RWPE2 (cell line): ENCODE measurements at regions not wholly inside any gene's neighbourhood (a gene's known extent, or its start where the extent isn't known, plus 50 kb on each side); places are given as distances from the start of the nearest gene placed in this dataset.

Source experiments
- ATAC-seq: fragments of 200-7000 bp; cut with Tn5 transposase; 3 replicates; pipeline ENCODE4 v1.9.1; 2021; ENCODE audit warnings: low read depth
- DNase-seq: peaks from one replicate; pipeline ENCODE4 v3.0.0-alpha.2; 2020; ENCODE audit warnings: low spot score
- H3K27ac ChIP-seq: fragments of 450-650 bp; 2 replicates; pipeline ENCODE4 v1.5.1; 2017; ENCODE audit warnings: mild to moderate bottlenecking; ENCODE audit not compliant: poor library complexity, severe bottlenecking
- H3K27me3 ChIP-seq: fragments of 250-450 bp; sonication (Bioruptor Pico); 2 replicates; pipeline ENCODE4 v1.5.1; 2021; ENCODE audit warnings: mild to moderate bottlenecking, moderate library complexity; ENCODE audit not compliant: insufficient read depth, poor library complexity, severe bottlenecking
- H3K36me3 ChIP-seq: fragments of 250-450 bp; sonication (Bioruptor Pico); 2 replicates; pipeline ENCODE4 v1.5.1; 2020; ENCODE audit warnings: low read depth, mild to moderate bottlenecking, moderate library complexity
- H3K4me1 ChIP-seq: fragments of 250-450 bp; sonication (Bioruptor Pico); 2 replicates; pipeline ENCODE4 v1.5.1; 2021; ENCODE audit warnings: mild to moderate bottlenecking, moderate library complexity; ENCODE audit not compliant: insufficient read depth, poor library complexity, severe bottlenecking
- H3K4me3 ChIP-seq: fragments of 250-450 bp; sonication (Bioruptor Pico); 2 replicates; pipeline ENCODE4 v1.5.1; 2021; ENCODE audit warnings: mild to moderate bottlenecking, moderate library complexity; ENCODE audit not compliant: severe bottlenecking
- H3K9me3 ChIP-seq: fragments of 250-450 bp; sonication (Bioruptor Pico); 2 replicates; pipeline ENCODE4 v1.5.1; 2021; ENCODE audit warnings: mild to moderate bottlenecking, moderate library complexity; ENCODE audit not compliant: severe bottlenecking
- TF ChIP-seq, protein P1 (sequence below): fragments of 450-650 bp; IDR thresholded peaks from one replicate; pipeline ENCODE4 v1.5.1; 2017; ENCODE audit warnings: mild to moderate bottlenecking, moderate library complexity; ENCODE audit not compliant: poor library complexity, severe bottlenecking

- Histone ChIP-seq H3K4me1 (peaks cover 30% of the 10 kb centered on the region), H3K4me3 (no peak overlapping the region), H3K36me3 (no peaks in the 10 kb centered on the region), H3K27ac (no peak overlapping the region), H3K9me3 (no peaks in the 10 kb centered on the region), H3K27me3 (no peaks in the 10 kb centered on the region)
- peak; percentile 50 for ATAC-seq
- DNase-seq, result no peak
- TF ChIP-seq, protein P1, sequence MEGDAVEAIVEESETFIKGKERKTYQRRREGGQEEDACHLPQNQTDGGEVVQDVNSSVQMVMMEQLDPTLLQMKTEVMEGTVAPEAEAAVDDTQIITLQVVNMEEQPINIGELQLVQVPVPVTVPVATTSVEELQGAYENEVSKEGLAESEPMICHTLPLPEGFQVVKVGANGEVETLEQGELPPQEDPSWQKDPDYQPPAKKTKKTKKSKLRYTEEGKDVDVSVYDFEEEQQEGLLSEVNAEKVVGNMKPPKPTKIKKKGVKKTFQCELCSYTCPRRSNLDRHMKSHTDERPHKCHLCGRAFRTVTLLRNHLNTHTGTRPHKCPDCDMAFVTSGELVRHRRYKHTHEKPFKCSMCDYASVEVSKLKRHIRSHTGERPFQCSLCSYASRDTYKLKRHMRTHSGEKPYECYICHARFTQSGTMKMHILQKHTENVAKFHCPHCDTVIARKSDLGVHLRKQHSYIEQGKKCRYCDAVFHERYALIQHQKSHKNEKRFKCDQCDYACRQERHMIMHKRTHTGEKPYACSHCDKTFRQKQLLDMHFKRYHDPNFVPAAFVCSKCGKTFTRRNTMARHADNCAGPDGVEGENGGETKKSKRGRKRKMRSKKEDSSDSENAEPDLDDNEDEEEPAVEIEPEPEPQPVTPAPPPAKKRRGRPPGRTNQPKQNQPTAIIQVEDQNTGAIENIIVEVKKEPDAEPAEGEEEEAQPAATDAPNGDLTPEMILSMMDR, result no peak
Measured at GRCh38 chr5:39498278-39498952, 73.6 kb upstream of the DAB2 start.

GRCh38 chr5:39497322-39497721, 72.5 kb upstream of the DAB2 start:
- TF ChIP-seq, protein P1, result no peak
- no peak for DNase-seq
- no peaks in the 10 kb centered on the region for H3K36me3 ChIP-seq
- H3K4me1 ChIP-seq, result peaks cover 27% of the 10 kb centered on the region
- H3K27ac ChIP-seq, result no peak overlapping the region
- H3K9me3 ChIP-seq, result no peaks in the 10 kb centered on the region
- no peak overlapping the region for H3K4me3 ChIP-seq
- no peak for ATAC-seq
- no peaks in the 10 kb centered on the region for H3K27me3 ChIP-seq

DNA sequence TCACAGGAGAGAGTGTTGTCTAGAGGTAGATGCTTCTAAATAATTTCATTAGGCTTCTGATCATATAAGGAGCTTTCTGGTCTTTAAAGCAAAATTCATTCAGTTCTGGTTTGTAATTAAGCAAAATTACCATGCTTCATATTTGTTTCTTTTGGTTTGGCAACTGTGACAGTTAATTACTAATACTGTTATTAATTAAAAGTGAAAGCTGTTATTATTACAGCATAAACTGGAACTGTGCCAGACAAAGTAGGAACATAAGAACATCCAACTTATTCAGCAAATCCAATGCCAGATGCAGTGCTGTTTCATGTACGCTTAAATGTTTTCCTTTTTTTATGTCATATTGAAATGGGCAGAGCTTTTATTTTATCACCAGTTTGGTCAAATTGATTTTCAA, 70.4 kb upstream of the DAB2 start:
- H3K4me1 ChIP-seq, result peaks cover 11% of the 10 kb centered on the region
- H3K9me3 ChIP-seq, result peaks cover 9% of the 10 kb centered on the region
- H3K36me3 ChIP-seq, result no peaks in the 10 kb centered on the region
- ATAC-seq, result no peak
- H3K4me3 ChIP-seq, result no peak overlapping the region
- DNase-seq, result no peak
- TF ChIP-seq, protein P1, result no peak
- H3K27me3 ChIP-seq, result no peaks in the 10 kb centered on the region
- H3K27ac ChIP-seq, result no peak overlapping the region

- Histone ChIP-seq H3K27me3 (no peaks in the 10 kb centered on the region), H3K27ac (no peak overlapping the region), H3K4me1 (peaks cover 11% of the 10 kb centered on the region), H3K4me3 (no peak overlapping the region), H3K36me3 (no peaks in the 10 kb centered on the region), H3K9me3 (peaks cover 9% of the 10 kb centered on the region)
- ATAC-seq, result no peak
- DNase-seq, result no peak
- TF ChIP-seq, protein P1, result no peak
Measured at GRCh38 chr5:39494534-39494933, 69.8 kb upstream of the DAB2 start.

GRCh38 chr5:39494107-39494510, 69.3 kb upstream of the DAB2 start:
- DNase-seq (no peak), ATAC-seq (no peak)
- H3K4me3 ChIP-seq, result no peak overlapping the region

More at GRCh38 chr5:39494107-39494510, 69.3 kb upstream of the DAB2 start:
- H3K4me1 ChIP-seq, result peaks cover 11% of the 10 kb centered on the region
- no peaks in the 10 kb centered on the region for H3K27me3 ChIP-seq
- H3K9me3 ChIP-seq, result peaks cover 9% of the 10 kb centered on the region
- H3K36me3 ChIP-seq, result no peaks in the 10 kb centered on the region
- TF ChIP-seq, protein P1, result no peak
- no peak overlapping the region for H3K27ac ChIP-seq
